ENCODE measurements at regions not wholly inside any gene's neighbourhood (a gene's known extent, or its start where the extent isn't known, plus 50 kb on each side); places are given as distances from the start of the nearest gene placed in this dataset.

DNA sequence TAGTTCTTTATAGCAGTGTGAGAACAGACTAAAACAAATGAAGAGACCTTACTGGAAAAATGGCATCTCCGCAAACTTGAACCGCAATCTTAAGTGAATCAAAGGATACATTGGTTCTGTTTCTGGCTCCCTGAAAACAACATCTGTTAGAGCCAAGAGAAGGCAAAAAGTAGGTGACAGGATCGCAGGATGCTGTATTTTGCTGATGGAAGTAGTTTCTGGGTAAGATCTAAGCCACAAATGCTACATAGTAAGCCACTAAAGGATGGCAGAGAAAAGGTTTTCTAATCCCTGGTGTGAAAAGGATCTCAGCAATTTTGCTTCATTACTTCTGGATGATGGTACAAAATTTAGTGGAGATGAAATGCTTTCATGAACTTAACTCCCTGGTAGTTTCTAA lies 63.3 kb upstream of the HTR4 start:
- TF ChIP-seq, protein P1, sequence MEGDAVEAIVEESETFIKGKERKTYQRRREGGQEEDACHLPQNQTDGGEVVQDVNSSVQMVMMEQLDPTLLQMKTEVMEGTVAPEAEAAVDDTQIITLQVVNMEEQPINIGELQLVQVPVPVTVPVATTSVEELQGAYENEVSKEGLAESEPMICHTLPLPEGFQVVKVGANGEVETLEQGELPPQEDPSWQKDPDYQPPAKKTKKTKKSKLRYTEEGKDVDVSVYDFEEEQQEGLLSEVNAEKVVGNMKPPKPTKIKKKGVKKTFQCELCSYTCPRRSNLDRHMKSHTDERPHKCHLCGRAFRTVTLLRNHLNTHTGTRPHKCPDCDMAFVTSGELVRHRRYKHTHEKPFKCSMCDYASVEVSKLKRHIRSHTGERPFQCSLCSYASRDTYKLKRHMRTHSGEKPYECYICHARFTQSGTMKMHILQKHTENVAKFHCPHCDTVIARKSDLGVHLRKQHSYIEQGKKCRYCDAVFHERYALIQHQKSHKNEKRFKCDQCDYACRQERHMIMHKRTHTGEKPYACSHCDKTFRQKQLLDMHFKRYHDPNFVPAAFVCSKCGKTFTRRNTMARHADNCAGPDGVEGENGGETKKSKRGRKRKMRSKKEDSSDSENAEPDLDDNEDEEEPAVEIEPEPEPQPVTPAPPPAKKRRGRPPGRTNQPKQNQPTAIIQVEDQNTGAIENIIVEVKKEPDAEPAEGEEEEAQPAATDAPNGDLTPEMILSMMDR (IDR thresholded peaks at IDR 0.05), result no peak
- TF ChIP-seq POLR2A (IDR thresholded peaks at IDR 0.05), result no peak

Data from upper lobe of left lung (tissue), 4 donors.